AG04450 (cell line): ENCODE measurements at regions not wholly inside any gene's neighbourhood (a gene's known extent, or its start where the extent isn't known, plus 50 kb on each side); places are given as distances from the start of the nearest gene placed in this dataset.
"Not testable (repeated sequence)": the region's sequence is repeated elsewhere in the genome, so short reads cannot be mapped to it uniquely, and the experiment has no call there.

Source experiments
- CTCF ChIA-PET: fragments of 300-600, 350-600 bp; formaldehyde crosslinking; extraction: SDS; loops from one replicate; lab custom pipeline; 2022; ENCODE audit warnings: antibody characterized with exemption, inconsistent platforms; lab: Charles Lee
- POLR2A ChIA-PET: fragments of 350-600 bp; formaldehyde crosslinking; extraction: SDS; loops from one replicate; lab custom pipeline; 2021; ENCODE audit warnings: antibody characterized with exemption, inconsistent platforms; lab: Yijun Ruan, JAX
- DNase-seq: peaks from one replicate; pipeline ENCODE4 v3.0.0-alpha.2; 2011; ENCODE audit warnings: low read depth, low spot score
- H3K27ac ChIP-seq: one replicate; pipeline ENCODE4 v1.5.1; 2012; ENCODE audit warnings: low read depth, low read length, control low read depth
- H3K27me3 ChIP-seq: one replicate; pipeline ENCODE4 v1.6.0; 2012; ENCODE audit warnings: low read length; ENCODE audit not compliant: control insufficient read depth, insufficient read depth
- H3K4me3 ChIP-seq: 2 replicates; pipeline ENCODE4 v1.5.1; 2011; ENCODE audit warnings: mild to moderate bottlenecking, low read depth, low read length, control low read depth
- H3K9me3 ChIP-seq: 2 replicates; pipeline ENCODE4 v1.5.1; 2012; ENCODE audit warnings: low read length; ENCODE audit not compliant: control insufficient read depth, insufficient read depth
- CTCF ChIP-seq: IDR thresholded peaks from 2 replicates; pipeline ENCODE4 v1.5.1; 2011; ENCODE audit warnings: low read depth, low read length, control low read depth, inconsistent platforms

GRCh38 chr4:79820427-79820826 lies 252.6 kb downstream of the ANTXR2 start:
- TF ChIP-seq CTCF = no peak
- no peaks in the 10 kb centered on the region for H3K9me3 ChIP-seq
- POLR2A ChIA-PET = no interaction called here
- no peak overlapping the region for H3K27ac ChIP-seq
- no peak overlapping the region for H3K4me3 ChIP-seq
- CTCF ChIA-PET = no interaction called here
- no peaks in the 10 kb centered on the region for H3K27me3 ChIP-seq
- DNase-seq = no peak

GRCh38 chr4:79807933-79808332 lies 265.1 kb downstream of the ANTXR2 start:
- POLR2A ChIA-PET, H3K27ac ChIP-seq, H3K4me3 ChIP-seq, H3K9me3 ChIP-seq, DNase-seq, H3K27me3 ChIP-seq, CTCF ChIA-PET: not testable (repeated sequence)

- no peak for TF ChIP-seq CTCF
- Histone ChIP-seq H3K4me3 (no peak overlapping the region), H3K27ac (no peak overlapping the region), H3K9me3 (no peaks in the 10 kb centered on the region), H3K27me3 (no peaks in the 10 kb centered on the region)
- CTCF ChIA-PET = no interaction called here
- no peak for DNase-seq
- POLR2A ChIA-PET = no interaction called here
These were observed 275.0 kb downstream of the ANTXR2 start for GRCh38 chr4:79798047-79798446.

GRCh38 chr4:79796948-79797347 lies 276.1 kb downstream of the ANTXR2 start:
- Histone ChIP-seq H3K27ac (no peak overlapping the region), H3K4me3 (no peak overlapping the region), H3K27me3 (no peaks in the 10 kb centered on the region), H3K9me3 (no peaks in the 10 kb centered on the region)
- no peak for TF ChIP-seq CTCF
- CTCF ChIA-PET = no interaction called here
- no peak for DNase-seq
- POLR2A ChIA-PET = no interaction called here

GRCh38 chr4:79788884-79789283 lies 284.1 kb downstream of the ANTXR2 start:
- Histone ChIP-seq H3K27ac (no peak overlapping the region), H3K27me3 (no peaks in the 10 kb centered on the region), H3K9me3 (peaks cover 7% of the 10 kb centered on the region; the same call in 1 of the 2 replicates), H3K4me3 (no peak overlapping the region)
- POLR2A ChIA-PET = no interaction called here
- DNase-seq = no peak
- CTCF ChIA-PET = no interaction called here
- no peak for TF ChIP-seq CTCF

- Histone ChIP-seq H3K4me3 (no peak overlapping the region), H3K27me3 (no peaks in the 10 kb centered on the region), H3K9me3 (no peaks in the 10 kb centered on the region), H3K27ac (no peak overlapping the region)
- DNase-seq = no peak
- POLR2A ChIA-PET = no interaction called here
- CTCF ChIA-PET = no interaction called here
- TF ChIP-seq CTCF = no peak
These were observed 292.9 kb downstream of the ANTXR2 start for GRCh38 chr4:79780129-79780528.
